GM18508 (cell line): ENCODE measurements at regions not wholly inside any gene's neighbourhood (a gene's known extent, or its start where the extent isn't known, plus 50 kb on each side); places are given as distances from the start of the nearest gene placed in this dataset.
"Not testable (repeated sequence)": the region's sequence is repeated elsewhere in the genome, so short reads cannot be mapped to it uniquely, and the experiment has no call there.

ENCODE experiments used
- ATAC-seq: cut with Tn5 transposase; IDR thresholded peaks from one replicate; pipeline ENCODE4 v1.9.1; 2021; ENCODE audit warnings: moderate number of reproducible peaks; ENCODE audit not compliant: insufficient read depth, unreplicated experiment

- ATAC-seq, result no peak
Measured at GRCh38 chr3:56958879-56959278, 101.6 kb upstream of the SPATA12 start.

- ATAC-seq, result no peak
Measured at GRCh38 chr3:56957522-56957921, 102.9 kb upstream of the SPATA12 start.

- no peak for ATAC-seq
Measured at GRCh38 chr3:56956906-56957305, 103.6 kb upstream of the SPATA12 start.

- ATAC-seq, result no peak
Measured at GRCh38 chr3:56955492-56956111, 104.9 kb upstream of the SPATA12 start.

GRCh38 chr3:56954125-56954524, 106.3 kb upstream of the SPATA12 start:
- ATAC-seq, result no peak

- ATAC-seq, result no peak
Measured at GRCh38 chr3:56952846-56953245, 107.6 kb upstream of the SPATA12 start.

- no peak for ATAC-seq
Measured at GRCh38 chr3:56952061-56952460, 108.4 kb upstream of the SPATA12 start.

GRCh38 chr3:56951366-56951765, 109.1 kb upstream of the SPATA12 start:
- ATAC-seq, result no peak

- ATAC-seq, result not testable (repeated sequence)
Measured at GRCh38 chr3:56945378-56945777, 115.1 kb upstream of the SPATA12 start.

GRCh38 chr3:56942523-56942922, 117.9 kb upstream of the SPATA12 start:
- ATAC-seq, result no peak

GRCh38 chr3:56940976-56941375, 119.5 kb upstream of the SPATA12 start:
- ATAC-seq, result no peak

GRCh38 chr3:56940321-56940720, 120.1 kb upstream of the SPATA12 start:
- ATAC-seq, result no peak

GRCh38 chr3:56939834-56940233, 120.6 kb upstream of the SPATA12 start:
- ATAC-seq, result no peak

- ATAC-seq, result no peak
Measured at GRCh38 chr3:56938530-56938929, 121.9 kb upstream of the SPATA12 start.

- ATAC-seq, result no peak
Measured at GRCh38 chr3:56937580-56937979, 122.9 kb upstream of the SPATA12 start.

GRCh38 chr3:56935811-56936210, 124.7 kb upstream of the SPATA12 start:
- ATAC-seq, result no peak

GRCh38 chr3:56934481-56934880, 126.0 kb upstream of the SPATA12 start:
- not testable (repeated sequence) for ATAC-seq

- ATAC-seq, result no peak
Measured at GRCh38 chr3:56933803-56934202, 126.7 kb upstream of the SPATA12 start.

GRCh38 chr3:56932866-56933265, 127.6 kb upstream of the SPATA12 start:
- no peak for ATAC-seq

GRCh38 chr3:56931836-56932235, 128.6 kb upstream of the SPATA12 start:
- no peak for ATAC-seq

GRCh38 chr3:56930706-56931105, 129.0 kb upstream of the ARHGEF3 start:
- ATAC-seq, result no peak

GRCh38 chr3:56929809-56930615, 128.3 kb upstream of the ARHGEF3 start:
- no peak for ATAC-seq
